ENCODE measurements at regions not wholly inside any gene's neighbourhood (a gene's known extent, or its start where the extent isn't known, plus 50 kb on each side); places are given as distances from the start of the nearest gene placed in this dataset.

DNA sequence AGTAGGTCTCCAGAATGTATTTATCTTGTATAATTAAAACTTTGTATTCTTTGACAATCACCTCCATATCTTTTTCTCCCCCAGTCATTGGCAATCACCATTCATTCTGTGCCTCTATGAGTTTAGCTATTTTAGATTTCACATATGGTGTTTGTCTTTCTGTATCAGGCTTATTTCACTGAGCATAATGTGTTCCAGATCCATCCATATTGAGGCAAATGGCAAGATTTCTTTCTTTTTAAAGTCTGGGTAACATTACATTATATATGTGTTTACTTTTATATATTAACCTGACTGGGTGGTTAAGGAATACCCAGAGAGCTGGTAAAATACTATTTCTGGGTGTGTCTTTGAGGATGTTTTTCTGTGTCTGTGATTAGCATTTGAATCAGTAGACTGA is 486.6 kb downstream of the SQOR start:
- H3K4me3 ChIP-seq (ENCODE audit: low read depth, low read length) = no peak overlapping the region
- TF ChIP-seq, protein P1, sequence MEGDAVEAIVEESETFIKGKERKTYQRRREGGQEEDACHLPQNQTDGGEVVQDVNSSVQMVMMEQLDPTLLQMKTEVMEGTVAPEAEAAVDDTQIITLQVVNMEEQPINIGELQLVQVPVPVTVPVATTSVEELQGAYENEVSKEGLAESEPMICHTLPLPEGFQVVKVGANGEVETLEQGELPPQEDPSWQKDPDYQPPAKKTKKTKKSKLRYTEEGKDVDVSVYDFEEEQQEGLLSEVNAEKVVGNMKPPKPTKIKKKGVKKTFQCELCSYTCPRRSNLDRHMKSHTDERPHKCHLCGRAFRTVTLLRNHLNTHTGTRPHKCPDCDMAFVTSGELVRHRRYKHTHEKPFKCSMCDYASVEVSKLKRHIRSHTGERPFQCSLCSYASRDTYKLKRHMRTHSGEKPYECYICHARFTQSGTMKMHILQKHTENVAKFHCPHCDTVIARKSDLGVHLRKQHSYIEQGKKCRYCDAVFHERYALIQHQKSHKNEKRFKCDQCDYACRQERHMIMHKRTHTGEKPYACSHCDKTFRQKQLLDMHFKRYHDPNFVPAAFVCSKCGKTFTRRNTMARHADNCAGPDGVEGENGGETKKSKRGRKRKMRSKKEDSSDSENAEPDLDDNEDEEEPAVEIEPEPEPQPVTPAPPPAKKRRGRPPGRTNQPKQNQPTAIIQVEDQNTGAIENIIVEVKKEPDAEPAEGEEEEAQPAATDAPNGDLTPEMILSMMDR (conservative IDR thresholded peaks at IDR 0.05; ENCODE audit: low read depth, low read length) = no peak
- DNase-seq (ENCODE audit: low read depth) = no peak

GRCh38 chr15:46126581-46126980 is 491.8 kb downstream of the SQOR start:
- DNase-seq (ENCODE audit: low read depth) = no peak
- no peak overlapping the region for H3K4me3 ChIP-seq (ENCODE audit: low read depth, low read length)
- TF ChIP-seq, protein P1 (conservative IDR thresholded peaks at IDR 0.05; ENCODE audit: low read depth, low read length) = no peak

- no peak for DNase-seq (ENCODE audit: low read depth)
- TF ChIP-seq, protein P1 (conservative IDR thresholded peaks at IDR 0.05; ENCODE audit: low read depth, low read length) = no peak
- no peak overlapping the region for H3K4me3 ChIP-seq (ENCODE audit: low read depth, low read length)
Observed at GRCh38 chr15:46127361-46127874, 492.6 kb downstream of the SQOR start.

DNA sequence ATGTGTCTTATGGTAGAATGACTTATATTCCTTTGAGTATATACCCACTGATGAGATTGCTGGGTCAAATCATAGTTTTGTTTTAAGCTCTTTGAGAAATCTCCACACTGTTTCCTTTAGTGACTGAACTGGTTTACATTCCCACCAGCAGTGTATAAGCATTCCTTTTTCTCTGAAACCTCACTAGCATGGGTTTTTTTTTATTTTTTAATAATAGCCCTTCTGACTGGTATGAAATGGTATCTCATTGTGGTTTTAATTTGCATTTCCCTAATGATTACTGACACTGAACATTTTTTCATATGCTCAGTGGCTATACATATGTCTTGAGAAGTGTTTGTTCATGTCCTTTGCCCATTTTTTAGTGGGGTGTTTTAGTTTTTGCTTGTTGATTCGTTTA is 494.3 kb downstream of the SQOR start:
- no peak overlapping the region for H3K4me3 ChIP-seq (ENCODE audit: low read depth, low read length)
- TF ChIP-seq, protein P1 (conservative IDR thresholded peaks at IDR 0.05; ENCODE audit: low read depth, low read length) = no peak
- no peak for DNase-seq (ENCODE audit: low read depth)

- TF ChIP-seq, protein P1 (conservative IDR thresholded peaks at IDR 0.05; ENCODE audit: low read depth, low read length) = no peak
- H3K4me3 ChIP-seq (ENCODE audit: low read depth, low read length) = no peak overlapping the region
- no peak for DNase-seq (ENCODE audit: low read depth)
Observed at GRCh38 chr15:46131876-46132275, 497.0 kb downstream of the SQOR start.

GRCh38 chr15:46137443-46137842 is 502.6 kb downstream of the SQOR start:
- DNase-seq (ENCODE audit: low read depth) = no peak
- no peak overlapping the region for H3K4me3 ChIP-seq (ENCODE audit: low read depth, low read length)
- TF ChIP-seq, protein P1 (conservative IDR thresholded peaks at IDR 0.05; ENCODE audit: low read depth, low read length) = no peak

DNA sequence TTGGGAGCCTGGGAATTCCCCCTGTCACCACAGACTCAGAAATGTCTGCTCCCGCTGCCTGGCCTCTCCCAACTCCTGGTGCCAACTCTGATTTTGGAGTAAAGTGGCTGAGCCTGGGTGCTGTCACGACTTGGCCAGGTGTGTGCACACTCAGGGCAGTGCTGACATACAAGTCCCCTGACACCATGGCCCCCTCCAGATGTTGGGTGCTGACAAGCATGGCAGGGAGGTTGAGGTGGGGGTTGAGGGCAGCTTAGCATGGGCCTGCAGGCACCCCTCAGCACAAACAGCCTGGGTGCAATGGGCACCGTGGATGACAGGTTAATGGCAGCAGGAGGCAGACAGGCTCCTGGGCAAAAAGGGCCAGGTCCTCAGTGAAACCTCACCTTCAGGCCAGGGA is 511.2 kb downstream of the SQOR start:
- no peak overlapping the region for H3K4me3 ChIP-seq (ENCODE audit: low read depth, low read length)
- DNase-seq (ENCODE audit: low read depth) = no peak
- TF ChIP-seq, protein P1 (conservative IDR thresholded peaks at IDR 0.05; ENCODE audit: low read depth, low read length) = no peak

All from choroid plexus epithelial cell (primary cell).